A549 (cell line): ENCODE measurements at regions not wholly inside any gene's neighbourhood (a gene's known extent, or its start where the extent isn't known, plus 50 kb on each side); places are given as distances from the start of the nearest gene placed in this dataset.

ENCODE experiments used
- JUNB ChIP-seq: fragments of >200 bp; sonication (Bioruptor Twin); formaldehyde crosslinking; IDR thresholded peaks from 2 replicates; pipeline ENCODE4 v1.6.1; 2016
- TF ChIP-seq, protein P1 (sequence below): fragments of >200 bp; sonication (Bioruptor Twin); formaldehyde crosslinking; IDR thresholded peaks from 2 replicates; pipeline ENCODE4 v1.6.1; 2016
- TF ChIP-seq, protein P2 (sequence below): fragments of 200-600 bp; sonication (generic); IDR thresholded peaks from 2 replicates; pipeline ENCODE4 v1.6.1; 2016; ENCODE audit warnings: antibody characterized with exemption, mild to moderate bottlenecking, moderate library complexity
- TF ChIP-seq, protein P3 (sequence below): fragments of >200 bp; sonication (Bioruptor Twin); formaldehyde crosslinking; IDR thresholded peaks from 3 replicates; pipeline ENCODE4 v1.5.1; 2016

DNA sequence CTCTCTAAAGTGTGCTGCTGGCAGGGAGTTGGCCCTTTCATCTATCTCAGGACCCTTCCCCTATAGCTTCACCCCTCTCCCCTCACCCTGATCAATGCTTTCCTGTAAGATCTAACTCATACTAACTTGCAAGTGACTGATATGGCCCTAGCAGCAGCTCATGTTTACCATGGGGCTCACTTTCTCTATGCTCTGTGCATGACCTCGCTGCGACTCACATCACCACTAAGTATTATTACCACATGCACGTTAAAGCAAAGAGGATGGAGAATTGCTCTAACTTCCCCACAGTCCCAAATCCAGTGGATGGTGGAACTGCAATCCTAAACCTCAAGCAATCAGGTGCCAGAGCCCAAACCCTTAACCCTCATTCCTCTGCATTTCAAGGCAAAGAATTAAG, 626.6 kb downstream of the MID1IP1 start:
- TF ChIP-seq JUNB, result no peak
- TF ChIP-seq, protein P1, sequence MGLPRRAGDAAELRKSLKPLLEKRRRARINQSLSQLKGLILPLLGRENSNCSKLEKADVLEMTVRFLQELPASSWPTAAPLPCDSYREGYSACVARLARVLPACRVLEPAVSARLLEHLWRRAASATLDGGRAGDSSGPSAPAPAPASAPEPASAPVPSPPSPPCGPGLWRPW, result no peak
- TF ChIP-seq, protein P2, sequence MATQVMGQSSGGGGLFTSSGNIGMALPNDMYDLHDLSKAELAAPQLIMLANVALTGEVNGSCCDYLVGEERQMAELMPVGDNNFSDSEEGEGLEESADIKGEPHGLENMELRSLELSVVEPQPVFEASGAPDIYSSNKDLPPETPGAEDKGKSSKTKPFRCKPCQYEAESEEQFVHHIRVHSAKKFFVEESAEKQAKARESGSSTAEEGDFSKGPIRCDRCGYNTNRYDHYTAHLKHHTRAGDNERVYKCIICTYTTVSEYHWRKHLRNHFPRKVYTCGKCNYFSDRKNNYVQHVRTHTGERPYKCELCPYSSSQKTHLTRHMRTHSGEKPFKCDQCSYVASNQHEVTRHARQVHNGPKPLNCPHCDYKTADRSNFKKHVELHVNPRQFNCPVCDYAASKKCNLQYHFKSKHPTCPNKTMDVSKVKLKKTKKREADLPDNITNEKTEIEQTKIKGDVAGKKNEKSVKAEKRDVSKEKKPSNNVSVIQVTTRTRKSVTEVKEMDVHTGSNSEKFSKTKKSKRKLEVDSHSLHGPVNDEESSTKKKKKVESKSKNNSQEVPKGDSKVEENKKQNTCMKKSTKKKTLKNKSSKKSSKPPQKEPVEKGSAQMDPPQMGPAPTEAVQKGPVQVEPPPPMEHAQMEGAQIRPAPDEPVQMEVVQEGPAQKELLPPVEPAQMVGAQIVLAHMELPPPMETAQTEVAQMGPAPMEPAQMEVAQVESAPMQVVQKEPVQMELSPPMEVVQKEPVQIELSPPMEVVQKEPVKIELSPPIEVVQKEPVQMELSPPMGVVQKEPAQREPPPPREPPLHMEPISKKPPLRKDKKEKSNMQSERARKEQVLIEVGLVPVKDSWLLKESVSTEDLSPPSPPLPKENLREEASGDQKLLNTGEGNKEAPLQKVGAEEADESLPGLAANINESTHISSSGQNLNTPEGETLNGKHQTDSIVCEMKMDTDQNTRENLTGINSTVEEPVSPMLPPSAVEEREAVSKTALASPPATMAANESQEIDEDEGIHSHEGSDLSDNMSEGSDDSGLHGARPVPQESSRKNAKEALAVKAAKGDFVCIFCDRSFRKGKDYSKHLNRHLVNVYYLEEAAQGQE, result no peak
- TF ChIP-seq, protein P3, sequence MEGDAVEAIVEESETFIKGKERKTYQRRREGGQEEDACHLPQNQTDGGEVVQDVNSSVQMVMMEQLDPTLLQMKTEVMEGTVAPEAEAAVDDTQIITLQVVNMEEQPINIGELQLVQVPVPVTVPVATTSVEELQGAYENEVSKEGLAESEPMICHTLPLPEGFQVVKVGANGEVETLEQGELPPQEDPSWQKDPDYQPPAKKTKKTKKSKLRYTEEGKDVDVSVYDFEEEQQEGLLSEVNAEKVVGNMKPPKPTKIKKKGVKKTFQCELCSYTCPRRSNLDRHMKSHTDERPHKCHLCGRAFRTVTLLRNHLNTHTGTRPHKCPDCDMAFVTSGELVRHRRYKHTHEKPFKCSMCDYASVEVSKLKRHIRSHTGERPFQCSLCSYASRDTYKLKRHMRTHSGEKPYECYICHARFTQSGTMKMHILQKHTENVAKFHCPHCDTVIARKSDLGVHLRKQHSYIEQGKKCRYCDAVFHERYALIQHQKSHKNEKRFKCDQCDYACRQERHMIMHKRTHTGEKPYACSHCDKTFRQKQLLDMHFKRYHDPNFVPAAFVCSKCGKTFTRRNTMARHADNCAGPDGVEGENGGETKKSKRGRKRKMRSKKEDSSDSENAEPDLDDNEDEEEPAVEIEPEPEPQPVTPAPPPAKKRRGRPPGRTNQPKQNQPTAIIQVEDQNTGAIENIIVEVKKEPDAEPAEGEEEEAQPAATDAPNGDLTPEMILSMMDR, result no peak
